ENCODE measurements at regions not wholly inside any gene's neighbourhood (a gene's known extent, or its start where the extent isn't known, plus 50 kb on each side); places are given as distances from the start of the nearest gene placed in this dataset.

- no peak for FAIRE-seq
- H3K36me3 ChIP-seq (ENCODE audit: control insufficient read depth, insufficient read depth, low read length) = no peaks in the 10 kb centered on the region
- H3K4me3 ChIP-seq (ENCODE audit: low read depth, low read length) = no peak overlapping the region
- no peak for TF ChIP-seq CTCF (IDR thresholded peaks at IDR 0.05; ENCODE audit: insufficient read depth, low read length, severe bottlenecking)
- no peaks in the 10 kb centered on the region for H3K27me3 ChIP-seq (ENCODE audit: control insufficient read depth, insufficient read depth, low read length)
- DNase-seq (ENCODE audit: low read depth) = no peak
These were observed 265.2 kb upstream of the SP8 start for GRCh38 chr7:21051865-21052264.

- FAIRE-seq (no peak), DNase-seq (ENCODE audit: low read depth) (peak; percentile 53)
- TF ChIP-seq CTCF (IDR thresholded peaks at IDR 0.05; ENCODE audit: insufficient read depth, low read length, severe bottlenecking) = no peak
- H3K36me3 ChIP-seq (ENCODE audit: control insufficient read depth, insufficient read depth, low read length) = no peaks in the 10 kb centered on the region
- no peaks in the 10 kb centered on the region for H3K27me3 ChIP-seq (ENCODE audit: control insufficient read depth, insufficient read depth, low read length)
- H3K4me3 ChIP-seq (ENCODE audit: low read depth, low read length) = no peak overlapping the region
These were observed 267.9 kb upstream of the SP8 start for GRCh38 chr7:21054427-21055112.

GRCh38 chr7:21059069-21059468 is 272.4 kb upstream of the SP8 start:
- no peak for FAIRE-seq
- DNase-seq (ENCODE audit: low read depth) = peak; percentile 73
- no peak for TF ChIP-seq CTCF (IDR thresholded peaks at IDR 0.05; ENCODE audit: insufficient read depth, low read length, severe bottlenecking)

GRCh38 chr7:21063106-21063505 is 276.4 kb upstream of the SP8 start:
- TF ChIP-seq CTCF (IDR thresholded peaks at IDR 0.05; ENCODE audit: insufficient read depth, low read length, severe bottlenecking) = no peak
- no peaks in the 10 kb centered on the region for H3K27me3 ChIP-seq (ENCODE audit: control insufficient read depth, insufficient read depth, low read length)
- no peak overlapping the region for H3K4me3 ChIP-seq (ENCODE audit: low read depth, low read length)
- no peaks in the 10 kb centered on the region for H3K36me3 ChIP-seq (ENCODE audit: control insufficient read depth, insufficient read depth, low read length)
- no peak for DNase-seq (ENCODE audit: low read depth)
- no peak for FAIRE-seq

More at GRCh38 chr7:21059069-21059468, 272.4 kb upstream of the SP8 start:
- no peaks in the 10 kb centered on the region for H3K27me3 ChIP-seq (ENCODE audit: control insufficient read depth, insufficient read depth, low read length)
- no peak overlapping the region for H3K4me3 ChIP-seq (ENCODE audit: low read depth, low read length)
- H3K36me3 ChIP-seq (ENCODE audit: control insufficient read depth, insufficient read depth, low read length) = no peaks in the 10 kb centered on the region

- FAIRE-seq (no peak), DNase-seq (ENCODE audit: low read depth) (peak; percentile 73)
These were observed 278.3 kb upstream of the SP8 start for GRCh38 chr7:21064698-21065648.

More at GRCh38 chr7:21064698-21065648, 278.3 kb upstream of the SP8 start:
- no peaks in the 10 kb centered on the region for H3K36me3 ChIP-seq (ENCODE audit: control insufficient read depth, insufficient read depth, low read length)
- TF ChIP-seq CTCF (IDR thresholded peaks at IDR 0.05; ENCODE audit: insufficient read depth, low read length, severe bottlenecking) = no peak
- H3K4me3 ChIP-seq (ENCODE audit: low read depth, low read length) = no peak overlapping the region
- H3K27me3 ChIP-seq (ENCODE audit: control insufficient read depth, insufficient read depth, low read length) = no peaks in the 10 kb centered on the region
